ENCODE measurements at regions not wholly inside any gene's neighbourhood (a gene's known extent, or its start where the extent isn't known, plus 50 kb on each side); places are given as distances from the start of the nearest gene placed in this dataset.

GRCh38 chr13:62057286-62057685 lies 641.6 kb upstream of the PCDH20 start:
- TF ChIP-seq, protein P1, sequence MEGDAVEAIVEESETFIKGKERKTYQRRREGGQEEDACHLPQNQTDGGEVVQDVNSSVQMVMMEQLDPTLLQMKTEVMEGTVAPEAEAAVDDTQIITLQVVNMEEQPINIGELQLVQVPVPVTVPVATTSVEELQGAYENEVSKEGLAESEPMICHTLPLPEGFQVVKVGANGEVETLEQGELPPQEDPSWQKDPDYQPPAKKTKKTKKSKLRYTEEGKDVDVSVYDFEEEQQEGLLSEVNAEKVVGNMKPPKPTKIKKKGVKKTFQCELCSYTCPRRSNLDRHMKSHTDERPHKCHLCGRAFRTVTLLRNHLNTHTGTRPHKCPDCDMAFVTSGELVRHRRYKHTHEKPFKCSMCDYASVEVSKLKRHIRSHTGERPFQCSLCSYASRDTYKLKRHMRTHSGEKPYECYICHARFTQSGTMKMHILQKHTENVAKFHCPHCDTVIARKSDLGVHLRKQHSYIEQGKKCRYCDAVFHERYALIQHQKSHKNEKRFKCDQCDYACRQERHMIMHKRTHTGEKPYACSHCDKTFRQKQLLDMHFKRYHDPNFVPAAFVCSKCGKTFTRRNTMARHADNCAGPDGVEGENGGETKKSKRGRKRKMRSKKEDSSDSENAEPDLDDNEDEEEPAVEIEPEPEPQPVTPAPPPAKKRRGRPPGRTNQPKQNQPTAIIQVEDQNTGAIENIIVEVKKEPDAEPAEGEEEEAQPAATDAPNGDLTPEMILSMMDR (IDR thresholded peaks at IDR 0.05; ENCODE audit: low read depth, low read length, poor library complexity, severe bottlenecking): no peak
- no peak for TF ChIP-seq EZH2phosphoT487 (IDR thresholded peaks at IDR 0.05; ENCODE audit: borderline replicate concordance, low read length)
